Gastrocnemius medialis (tissue), 4 donors: ENCODE measurements at regions not wholly inside any gene's neighbourhood (a gene's known extent, or its start where the extent isn't known, plus 50 kb on each side); places are given as distances from the start of the nearest gene placed in this dataset.

ENCODE experiments used
- CTCF ChIP-seq, 5 experiments: fragments of 450-650 bp in 3 of 5; fragments of 200-600 bp in 2 of 5; sonication (generic) in 2 of 5; IDR thresholded peaks in 4 of 5; conservative IDR thresholded peaks in 1 of 5; 1 replicate in 4 of 5; 2 replicates in 1 of 5; pipeline ENCODE4 v1.5.1; 2016 to 2019; ENCODE audit warnings: antibody characterized with exemption in 5 of 5, mild to moderate bottlenecking in 3 of 5, moderate library complexity in 3 of 5
- POLR2A ChIP-seq, 2 donors: fragments of 450-650 bp; IDR thresholded peaks; one replicate each; pipeline ENCODE4 v1.6.1; 2017; ENCODE audit warnings: antibody characterized with exemption in 2 of 2, mild to moderate bottlenecking in 2 of 2, moderate library complexity in 2 of 2

DNA sequence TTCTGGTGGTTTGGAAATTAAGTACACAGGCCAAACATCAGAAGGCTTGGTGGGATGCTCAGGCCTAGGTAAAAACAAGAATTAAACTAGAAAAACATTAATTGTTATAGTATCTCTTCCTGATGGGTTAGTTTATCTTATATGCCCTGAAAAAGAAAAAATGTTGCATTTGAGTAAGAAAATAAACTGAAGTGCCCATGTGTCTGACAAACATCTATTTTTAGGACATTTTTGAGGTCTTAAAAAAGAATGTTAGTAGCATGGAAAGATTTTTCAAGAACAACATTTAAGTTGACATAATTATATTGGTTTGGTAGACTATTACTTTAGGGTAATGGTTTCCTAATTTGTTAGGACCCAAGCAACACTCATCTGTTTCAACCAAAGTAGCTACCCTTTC is 140.1 kb upstream of the RND3 start:
- no peak for TF ChIP-seq CTCF (IDR thresholded peaks at IDR 0.05 in 4 of 5, conservative IDR thresholded peaks at IDR 0.05 in 1 of 5)
- no peak for TF ChIP-seq POLR2A (IDR thresholded peaks at IDR 0.05)
